ENCODE measurements at regions not wholly inside any gene's neighbourhood (a gene's known extent, or its start where the extent isn't known, plus 50 kb on each side); places are given as distances from the start of the nearest gene placed in this dataset.
"Not testable (repeated sequence)": the region's sequence is repeated elsewhere in the genome, so short reads cannot be mapped to it uniquely, and the experiment has no call there.

- no peak for DNase-seq
These were observed 148.6 kb upstream of the ZC3H12A start for GRCh38 chr1:37325509-37326437.

GRCh38 chr1:37332126-37332525, 142.3 kb upstream of the ZC3H12A start:
- no peak for DNase-seq

GRCh38 chr1:37338658-37339057, 135.7 kb upstream of the ZC3H12A start:
- peak; percentile 59 to 87 for DNase-seq

DNA sequence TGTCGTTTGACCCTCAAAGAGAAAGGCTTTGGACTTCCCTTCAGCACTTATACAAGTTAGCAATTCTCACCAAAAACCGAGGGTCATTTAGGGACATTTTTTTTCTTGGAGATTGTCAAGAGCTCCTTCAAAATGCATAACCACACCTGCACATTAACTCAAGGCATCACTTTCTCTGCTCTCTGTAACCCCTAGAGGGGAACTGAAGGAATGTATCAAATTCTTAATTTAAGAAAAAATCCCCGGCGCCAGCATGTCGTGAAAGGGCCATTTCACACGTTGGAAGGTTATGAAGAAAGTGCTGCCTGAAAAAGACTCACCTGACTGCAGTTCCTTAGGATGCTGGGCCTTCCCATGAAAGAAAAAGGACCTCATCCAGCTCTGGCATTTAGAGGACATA, 131.6 kb upstream of the ZC3H12A start:
- DNase-seq = no peak

- DNase-seq = no peak
These were observed 127.2 kb upstream of the ZC3H12A start for GRCh38 chr1:37347104-37347649.

DNA sequence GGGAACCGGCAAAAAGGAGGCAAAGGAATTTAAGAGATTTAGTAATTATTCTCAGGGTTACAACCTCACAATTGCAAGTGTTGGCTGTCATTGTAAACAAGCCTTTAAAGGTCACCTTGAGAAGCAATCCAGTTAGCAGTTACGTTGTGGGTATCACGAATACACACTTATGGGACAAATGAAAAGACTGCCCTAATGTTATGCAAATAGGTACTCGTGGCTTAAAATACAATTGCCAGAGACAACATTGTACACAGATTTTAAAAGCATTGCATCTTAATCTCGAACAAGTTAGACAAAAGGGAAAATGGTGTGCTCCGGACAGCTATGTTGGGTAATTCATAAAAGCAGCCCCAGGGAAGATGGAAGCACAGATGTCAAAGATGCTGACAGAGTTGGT, 120.5 kb upstream of the ZC3H12A start:
- DNase-seq = no peak

GRCh38 chr1:37354876-37355650, 119.3 kb upstream of the ZC3H12A start:
- peak in 1 of 2 experiments; percentile 14 for DNase-seq

GRCh38 chr1:37358992-37359391, 115.4 kb upstream of the ZC3H12A start:
- no peak for DNase-seq

GRCh38 chr1:37360011-37360410, 114.4 kb upstream of the ZC3H12A start:
- no peak for DNase-seq

GRCh38 chr1:37362594-37363385, 111.6 kb upstream of the ZC3H12A start:
- no peak for DNase-seq

DNA sequence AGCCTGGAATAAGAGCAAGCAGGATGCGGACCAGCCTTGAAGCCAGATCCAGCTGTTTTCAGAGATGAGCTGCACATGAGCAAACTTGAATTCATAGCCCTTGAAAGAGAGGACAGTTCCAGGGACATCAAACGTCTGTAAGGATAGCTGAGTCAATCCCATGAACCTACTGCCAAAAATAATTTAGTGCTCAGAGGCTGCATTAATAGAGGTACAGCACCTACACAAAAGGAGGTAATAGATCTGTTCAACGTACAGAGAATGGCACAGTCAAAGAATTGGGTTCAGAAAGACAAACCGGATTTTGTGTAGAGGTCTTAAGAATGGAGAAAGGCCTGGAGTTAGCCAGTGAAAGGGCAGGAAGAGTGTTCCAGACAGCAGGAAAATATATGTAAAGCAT, 110.8 kb upstream of the ZC3H12A start:
- DNase-seq = no peak

DNA sequence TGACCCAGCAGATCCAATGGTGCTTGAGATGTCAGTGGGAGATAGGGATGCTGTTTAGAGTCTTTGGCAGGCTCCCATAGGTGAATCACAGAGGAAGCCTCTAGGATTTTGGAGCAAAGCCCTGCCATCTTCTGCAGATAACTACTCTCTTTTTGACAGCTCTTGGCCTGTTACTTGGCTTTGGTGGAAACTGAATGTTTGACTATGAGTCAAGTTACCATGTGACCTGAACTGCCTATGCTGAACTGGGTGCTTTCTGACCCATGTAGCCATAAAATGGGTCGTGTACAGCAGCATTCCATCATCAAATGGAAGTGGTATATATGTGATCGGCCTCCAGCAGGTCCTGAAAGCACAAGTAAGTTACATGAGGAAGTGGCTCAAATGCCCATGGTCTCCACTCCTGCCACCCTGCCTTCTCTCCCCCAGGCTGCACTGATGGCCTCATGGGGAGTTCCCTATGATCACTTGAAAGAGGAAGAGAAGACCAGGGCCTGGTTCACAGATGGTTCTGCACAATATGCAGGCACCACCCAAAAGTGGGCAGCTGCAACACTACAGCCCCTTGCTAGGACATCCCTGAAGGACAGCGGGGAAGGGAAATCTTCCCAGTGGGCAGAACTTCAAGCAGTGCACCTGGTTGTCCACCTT, 105.6 kb upstream of the ZC3H12A start:
- peak; percentile 23 to 68 for DNase-seq

GRCh38 chr1:37372302-37372701, 102.1 kb upstream of the ZC3H12A start:
- peak in 1 of 2 experiments; percentile 29 for DNase-seq

DNA sequence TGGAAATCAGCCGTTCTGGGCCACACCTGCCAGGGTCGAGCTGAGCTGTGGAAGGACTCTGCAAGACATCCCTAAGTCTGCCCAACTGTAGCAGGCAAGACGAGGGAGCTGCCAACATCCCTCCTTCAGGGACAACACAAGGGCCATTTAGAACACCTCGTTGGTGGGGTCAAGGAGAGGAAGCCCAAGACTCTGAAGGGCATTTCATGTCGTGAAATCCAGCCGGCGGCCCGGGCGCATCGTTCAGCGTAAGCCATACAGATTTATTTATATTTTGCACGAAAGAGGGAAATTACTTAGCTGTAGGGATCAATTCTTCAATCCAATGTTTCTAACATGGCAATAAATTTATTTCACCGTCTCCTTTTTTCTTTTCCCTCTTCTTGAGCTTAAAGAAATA, 101.7 kb upstream of the ZC3H12A start:
- no peak for DNase-seq

DNA sequence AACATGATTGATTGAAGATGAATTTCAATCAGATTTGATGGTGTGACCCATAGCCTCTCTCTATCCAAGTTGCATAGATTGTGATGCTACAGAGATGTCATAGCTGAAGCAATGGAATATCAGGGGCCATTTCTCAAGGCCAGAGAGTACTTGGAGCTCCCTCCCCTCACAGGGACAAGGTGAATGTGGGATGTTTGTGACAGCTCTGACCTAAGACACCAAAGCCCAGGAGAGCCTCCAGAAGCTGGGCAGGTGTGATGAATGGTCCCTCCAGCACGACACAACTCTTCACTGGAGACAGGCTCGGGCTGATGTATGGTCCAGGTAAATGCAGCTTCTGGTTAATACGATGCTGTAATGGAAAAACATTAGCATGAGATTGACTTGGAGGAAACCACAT, 101.0 kb upstream of the ZC3H12A start:
- DNase-seq = no peak

GRCh38 chr1:37380546-37380945, 93.8 kb upstream of the ZC3H12A start:
- not testable (repeated sequence) for DNase-seq

- no peak for DNase-seq
These were observed 86.5 kb upstream of the ZC3H12A start for GRCh38 chr1:37387854-37388253.

GRCh38 chr1:37389327-37389726, 85.1 kb upstream of the ZC3H12A start:
- DNase-seq = no peak

GRCh38 chr1:37391211-37392011, 83.0 kb upstream of the ZC3H12A start:
- peak in 1 of 2 experiments; percentile 58 for DNase-seq

DNA sequence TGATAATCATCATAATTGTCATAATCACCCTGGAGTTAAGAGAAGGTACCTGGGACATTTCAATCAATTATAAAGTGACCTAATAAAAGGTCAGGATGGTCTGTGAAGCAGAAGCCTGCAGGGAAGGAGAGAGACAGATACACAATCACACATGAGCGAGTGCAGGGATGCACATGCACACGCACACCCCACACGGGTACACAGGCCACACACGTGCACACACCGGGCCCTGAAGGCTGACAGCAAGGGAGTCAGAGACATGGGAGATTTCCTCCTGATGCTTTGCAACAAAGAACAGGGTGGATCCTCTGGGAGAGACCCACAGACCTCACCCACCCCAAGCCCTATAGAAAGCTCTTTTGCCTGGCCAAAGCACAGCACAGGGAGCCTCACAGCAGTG, 82.3 kb upstream of the ZC3H12A start:
- DNase-seq = no peak
